Calu3 (cell line): ENCODE measurements at regions not wholly inside any gene's neighbourhood (a gene's known extent, or its start where the extent isn't known, plus 50 kb on each side); places are given as distances from the start of the nearest gene placed in this dataset.

Experiments
- BruUV-seq: library from RNA; stranded (reverse); fragments of 400-500 nt; replicated peaks from 2 replicates; lab custom pipeline; 2021; lab: Mats Ljungman, UMichigan
- CTCF ChIA-PET: fragments of 300-600 bp; sonication (Branson Sonifier 250); formaldehyde crosslinking; loops from one replicate; lab custom pipeline; 2022; ENCODE audit warnings: antibody characterized with exemption; lab: Charles Lee
- DNase-seq: peaks from one replicate; pipeline ENCODE4 v3.0.0; 2022
- H3K27ac Mint-ChIP-seq: one replicate; pipeline ENCODE4 v1.8.0; 2022; ENCODE audit warnings: mixed read lengths; ENCODE audit not compliant: unreplicated experiment
- H3K27me3 Mint-ChIP-seq: one replicate; pipeline ENCODE4 v1.8.0; 2022; ENCODE audit warnings: mixed read lengths; ENCODE audit not compliant: unreplicated experiment
- H3K36me3 Mint-ChIP-seq: one replicate; pipeline ENCODE4 v1.8.0; 2022; ENCODE audit warnings: mild to moderate bottlenecking, moderate library complexity, mixed read lengths; ENCODE audit not compliant: insufficient read depth, unreplicated experiment
- H3K4me1 Mint-ChIP-seq: one replicate; pipeline ENCODE4 v1.8.0; 2022; ENCODE audit warnings: mild to moderate bottlenecking, low read depth, mixed read lengths; ENCODE audit not compliant: unreplicated experiment
- H3K4me3 Mint-ChIP-seq: one replicate; pipeline ENCODE4 v1.8.0; 2022; ENCODE audit warnings: mild to moderate bottlenecking, low read depth, moderate library complexity, mixed read lengths; ENCODE audit not compliant: unreplicated experiment
- H3K9me3 Mint-ChIP-seq: one replicate; pipeline ENCODE4 v1.8.0; 2022; ENCODE audit warnings: low read depth, mixed read lengths; ENCODE audit not compliant: unreplicated experiment
- CTCF ChIP-seq: fragments of 200-600 bp; IDR thresholded peaks from one replicate; pipeline ENCODE4 v1.8.0; 2022; ENCODE audit warnings: antibody characterized with exemption; ENCODE audit not compliant: unreplicated experiment
- intact Hi-C: fragments of 100-400 bp; cut with micrococcal nuclease; formaldehyde crosslinking; loops from one replicate; pipeline ENCODE4 v1.10.0; 2022; ENCODE audit not compliant: unreplicated experiment

- intact Hi-C loops = no loop called here
- Mint-ChIP-seq H3K36me3 (no peaks in the 10 kb centered on the region), H3K27me3 (no peaks in the 10 kb centered on the region), H3K4me1 (no peaks in the 10 kb centered on the region), H3K4me3 (no peak overlapping the region), H3K9me3 (no peaks in the 10 kb centered on the region), H3K27ac (no peak overlapping the region)
- no peak for TF ChIP-seq CTCF
- CTCF ChIA-PET = no interaction called here
- DNase-seq = no peak
- no TSS peak for BruUV-seq
Observed at GRCh38 chr7:97555857-97556421, 175.9 kb upstream of the TAC1 start.

GRCh38 chr7:97565665-97566064 is 166.2 kb upstream of the TAC1 start:
- no TSS peak for BruUV-seq
- Mint-ChIP-seq H3K4me1 (no peaks in the 10 kb centered on the region), H3K4me3 (no peak overlapping the region), H3K9me3 (no peaks in the 10 kb centered on the region), H3K36me3 (no peaks in the 10 kb centered on the region), H3K27ac (no peak overlapping the region), H3K27me3 (no peaks in the 10 kb centered on the region)
- CTCF ChIA-PET = no interaction called here
- intact Hi-C loops = no loop called here
- TF ChIP-seq CTCF = no peak
- DNase-seq = no peak

- CTCF ChIA-PET = no interaction called here
- intact Hi-C loops = no loop called here
- Mint-ChIP-seq H3K27ac (no peak overlapping the region), H3K4me3 (no peak overlapping the region), H3K36me3 (no peaks in the 10 kb centered on the region), H3K9me3 (no peaks in the 10 kb centered on the region), H3K27me3 (no peaks in the 10 kb centered on the region), H3K4me1 (no peaks in the 10 kb centered on the region)
- TF ChIP-seq CTCF = no peak
- BruUV-seq = no TSS peak
- no peak for DNase-seq
Observed at GRCh38 chr7:97573065-97573464, 158.8 kb upstream of the TAC1 start.

- no peak overlapping the region for H3K4me3 Mint-ChIP-seq
- DNase-seq = no peak
- H3K9me3 Mint-ChIP-seq = no peaks in the 10 kb centered on the region
- no peak for TF ChIP-seq CTCF
- intact Hi-C loops = no loop called here
- no peaks in the 10 kb centered on the region for H3K27me3 Mint-ChIP-seq
- no TSS peak for BruUV-seq
- no peaks in the 10 kb centered on the region for H3K4me1 Mint-ChIP-seq
- no peaks in the 10 kb centered on the region for H3K36me3 Mint-ChIP-seq
- no peak overlapping the region for H3K27ac Mint-ChIP-seq
- CTCF ChIA-PET = no interaction called here
Observed at GRCh38 chr7:97576043-97576442, 155.8 kb upstream of the TAC1 start.
